Breast epithelium (tissue), 3 donors: ENCODE measurements at regions not wholly inside any gene's neighbourhood (a gene's known extent, or its start where the extent isn't known, plus 50 kb on each side); places are given as distances from the start of the nearest gene placed in this dataset.

ENCODE experiments used
- POLR2AphosphoS5 ChIP-seq, 3 donors: sonication (generic); formaldehyde crosslinking; IDR thresholded peaks; one replicate each; pipeline ENCODE4 v1.6.1; 2017; ENCODE audit warnings: antibody characterized with exemption in 3 of 3
- TF ChIP-seq, protein P1 (sequence below), 3 donors: fragments of 450-650 bp; IDR thresholded peaks; one replicate each; pipeline ENCODE4 v1.5.1; 2016 to 2017; ENCODE audit warnings: antibody characterized with exemption in 3 of 3, mild to moderate bottlenecking in 3 of 3, moderate library complexity in 3 of 3

- TF ChIP-seq, protein P1, sequence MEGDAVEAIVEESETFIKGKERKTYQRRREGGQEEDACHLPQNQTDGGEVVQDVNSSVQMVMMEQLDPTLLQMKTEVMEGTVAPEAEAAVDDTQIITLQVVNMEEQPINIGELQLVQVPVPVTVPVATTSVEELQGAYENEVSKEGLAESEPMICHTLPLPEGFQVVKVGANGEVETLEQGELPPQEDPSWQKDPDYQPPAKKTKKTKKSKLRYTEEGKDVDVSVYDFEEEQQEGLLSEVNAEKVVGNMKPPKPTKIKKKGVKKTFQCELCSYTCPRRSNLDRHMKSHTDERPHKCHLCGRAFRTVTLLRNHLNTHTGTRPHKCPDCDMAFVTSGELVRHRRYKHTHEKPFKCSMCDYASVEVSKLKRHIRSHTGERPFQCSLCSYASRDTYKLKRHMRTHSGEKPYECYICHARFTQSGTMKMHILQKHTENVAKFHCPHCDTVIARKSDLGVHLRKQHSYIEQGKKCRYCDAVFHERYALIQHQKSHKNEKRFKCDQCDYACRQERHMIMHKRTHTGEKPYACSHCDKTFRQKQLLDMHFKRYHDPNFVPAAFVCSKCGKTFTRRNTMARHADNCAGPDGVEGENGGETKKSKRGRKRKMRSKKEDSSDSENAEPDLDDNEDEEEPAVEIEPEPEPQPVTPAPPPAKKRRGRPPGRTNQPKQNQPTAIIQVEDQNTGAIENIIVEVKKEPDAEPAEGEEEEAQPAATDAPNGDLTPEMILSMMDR (IDR thresholded peaks at IDR 0.05) = no peak
- no peak for TF ChIP-seq POLR2AphosphoS5 (IDR thresholded peaks at IDR 0.05)
Observed at GRCh38 chr1:37150986-37151385, 116.7 kb upstream of the GRIK3 start.
